GM18870 (cell line): ENCODE measurements at regions not wholly inside any gene's neighbourhood (a gene's known extent, or its start where the extent isn't known, plus 50 kb on each side); places are given as distances from the start of the nearest gene placed in this dataset.
"Not testable (repeated sequence)": the region's sequence is repeated elsewhere in the genome, so short reads cannot be mapped to it uniquely, and the experiment has no call there.

Source experiments
- ATAC-seq: cut with Tn5 transposase; IDR thresholded peaks from one replicate; pipeline ENCODE4 v1.9.1; 2021; ENCODE audit warnings: moderate library complexity; ENCODE audit not compliant: unreplicated experiment

DNA sequence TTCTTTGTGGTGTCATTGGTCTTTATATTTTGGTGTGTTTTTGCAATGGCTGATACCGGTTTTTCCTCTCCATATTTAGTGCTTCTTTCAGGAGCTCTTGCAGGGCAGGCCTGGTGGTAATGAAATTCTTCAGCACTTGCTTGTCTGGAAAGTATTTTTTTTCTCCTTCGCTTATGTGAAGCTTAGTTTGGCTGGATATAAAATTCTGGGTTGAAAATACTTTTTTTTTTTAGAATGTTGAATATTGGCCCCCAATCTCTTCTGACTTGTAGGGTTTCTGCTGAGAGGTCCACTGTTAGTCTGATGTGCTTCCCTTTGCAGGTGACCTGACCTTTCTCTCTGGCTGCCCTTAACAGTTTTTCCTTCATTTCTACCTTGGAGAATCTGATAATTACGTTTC lies 82.7 kb downstream of the XCL2 start:
- not testable (repeated sequence) for ATAC-seq

DNA sequence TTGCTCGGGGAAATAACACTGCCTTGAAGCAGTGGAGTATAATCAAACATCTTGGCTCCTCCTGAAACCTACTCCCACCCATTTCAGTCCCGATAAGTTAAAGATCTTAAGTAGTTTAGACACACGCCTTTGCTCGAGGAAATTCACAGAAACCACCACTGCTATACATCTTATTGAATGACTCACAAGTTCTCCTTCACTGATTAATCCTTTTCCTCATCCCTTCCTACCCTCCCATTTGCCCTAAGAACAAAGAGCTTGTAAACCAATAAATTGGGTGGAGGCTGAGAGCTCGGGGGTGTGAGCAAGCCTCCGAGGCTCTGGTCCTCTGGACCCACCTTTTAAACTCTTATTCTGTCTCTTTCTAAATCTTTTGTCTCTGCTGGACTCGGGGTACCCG lies 86.5 kb downstream of the XCL2 start:
- not testable (repeated sequence) for ATAC-seq

DNA sequence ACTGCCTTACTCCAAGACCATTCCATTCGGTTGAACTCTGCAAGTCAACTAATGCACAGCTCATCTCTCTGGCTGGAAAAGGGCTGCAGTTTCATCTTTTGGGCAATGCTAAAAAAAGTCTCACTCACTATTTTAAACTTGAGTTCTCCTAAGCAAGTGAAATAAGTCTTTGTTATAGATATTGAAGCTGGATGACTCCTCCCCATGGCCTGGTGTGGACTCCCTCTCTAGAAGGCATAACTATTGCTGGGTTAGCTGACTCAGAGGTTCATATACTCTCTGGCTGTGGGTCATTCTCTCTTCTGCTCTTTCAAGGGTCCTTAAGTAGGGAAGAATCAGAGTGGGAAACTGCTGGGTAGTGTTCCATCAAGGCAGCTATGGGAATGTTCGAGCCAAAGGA lies 88.0 kb downstream of the XCL2 start:
- ATAC-seq = no peak

DNA sequence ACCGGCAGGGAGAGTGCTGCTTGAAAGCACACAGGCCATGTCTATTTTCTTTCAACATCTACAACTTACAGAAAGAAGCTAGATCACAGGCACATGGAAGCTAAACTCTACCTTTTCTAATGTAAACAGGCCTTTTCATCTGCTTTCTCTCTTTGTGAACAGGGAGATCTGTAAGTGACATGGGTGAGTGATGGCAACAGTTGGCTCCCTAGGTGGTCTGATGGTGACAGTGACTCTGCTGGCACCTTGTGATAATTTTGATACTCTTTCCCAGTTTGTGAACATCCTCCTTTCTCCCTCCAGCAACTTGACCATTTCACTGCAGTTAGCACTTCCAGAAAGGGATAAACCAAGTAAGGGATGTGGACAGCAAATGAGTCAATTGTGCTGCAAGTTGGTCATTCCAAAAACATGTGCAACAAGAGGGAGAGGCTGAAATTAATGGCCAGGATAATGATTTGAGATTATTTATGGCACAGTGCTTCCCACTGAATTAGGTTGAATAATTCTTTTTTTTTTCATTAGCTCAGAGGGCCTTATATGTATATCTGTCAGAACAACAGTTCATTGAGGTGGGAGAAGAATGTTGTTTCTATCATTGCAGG lies 89.5 kb downstream of the XCL2 start:
- no peak for ATAC-seq

DNA sequence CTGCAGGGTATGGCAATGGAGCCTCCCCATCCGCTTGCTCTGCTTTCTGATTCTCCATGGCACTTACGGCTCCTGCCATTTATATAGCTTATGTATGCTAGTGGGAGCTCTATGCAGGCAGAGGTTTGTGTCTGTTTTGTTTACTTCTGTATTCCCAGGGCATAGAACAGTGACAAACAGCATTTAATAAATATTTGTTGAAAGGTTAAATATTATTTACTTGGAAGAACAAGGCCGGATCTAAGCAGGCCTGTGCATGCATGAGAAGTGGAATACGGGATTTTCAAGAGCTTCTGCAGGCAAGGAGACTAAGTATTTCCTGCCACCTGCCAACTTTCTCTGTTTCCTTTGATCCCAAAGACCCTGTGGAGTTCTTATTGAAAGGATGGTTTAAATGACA lies 90.7 kb downstream of the XCL2 start:
- no peak for ATAC-seq

DNA sequence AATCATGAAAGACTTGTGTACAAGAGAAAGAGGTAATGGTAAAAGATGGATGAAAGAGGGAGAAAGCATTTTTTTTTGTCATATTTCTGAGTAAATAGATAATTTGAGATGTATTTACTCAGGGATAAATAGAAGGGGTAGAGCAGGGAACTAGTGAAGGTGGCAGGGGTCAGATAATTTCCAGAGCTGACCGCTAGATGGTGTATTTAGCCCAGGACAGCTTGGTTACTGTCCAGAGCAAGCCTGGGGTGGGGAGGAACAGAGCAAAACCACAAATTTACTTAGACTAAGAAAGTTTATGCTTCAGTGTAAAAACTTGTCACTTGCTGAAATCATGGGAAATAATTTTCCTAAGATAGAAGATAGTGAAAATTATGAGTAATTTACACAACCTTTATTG lies 91.5 kb downstream of the XCL2 start:
- ATAC-seq = no peak

DNA sequence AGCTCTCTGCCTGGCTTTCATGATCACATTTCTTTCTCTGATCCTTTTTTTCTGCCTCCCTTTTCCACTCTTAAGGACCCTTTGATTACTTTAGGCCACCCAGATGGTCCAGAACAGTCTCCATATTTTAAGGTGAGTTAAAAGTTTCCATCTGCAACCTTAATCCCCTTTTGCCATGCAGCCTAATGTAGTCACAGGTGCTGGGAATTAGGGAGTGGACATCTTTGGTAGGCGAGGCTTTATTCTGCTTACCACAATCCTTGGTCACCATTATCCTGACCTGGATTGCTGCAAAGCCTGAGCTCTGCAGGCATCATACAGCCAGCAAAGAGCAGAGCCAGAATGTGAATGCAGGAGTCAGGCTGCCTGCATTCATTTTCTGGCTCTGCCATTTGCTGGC lies 95.9 kb downstream of the XCL2 start:
- no peak for ATAC-seq

DNA sequence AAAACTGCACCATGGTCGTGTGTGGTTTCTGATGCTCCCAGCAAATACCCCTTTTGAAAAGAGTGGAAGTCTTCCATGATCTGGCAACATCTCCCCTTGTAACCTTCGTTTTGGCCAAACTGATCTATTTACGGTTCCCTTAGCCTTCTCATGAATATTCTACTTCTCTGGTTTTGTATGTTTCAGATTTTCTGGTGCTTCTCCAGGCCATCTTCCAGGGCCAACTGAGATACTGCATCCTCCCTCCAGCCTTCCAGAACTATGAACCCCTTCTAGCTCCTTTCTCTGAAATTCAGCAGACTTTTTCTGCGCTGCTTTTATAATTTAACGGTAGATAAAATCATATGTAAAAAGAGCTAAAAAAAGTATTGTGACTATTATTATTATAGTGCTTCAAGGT lies 97.7 kb downstream of the XCL2 start:
- ATAC-seq = no peak

DNA sequence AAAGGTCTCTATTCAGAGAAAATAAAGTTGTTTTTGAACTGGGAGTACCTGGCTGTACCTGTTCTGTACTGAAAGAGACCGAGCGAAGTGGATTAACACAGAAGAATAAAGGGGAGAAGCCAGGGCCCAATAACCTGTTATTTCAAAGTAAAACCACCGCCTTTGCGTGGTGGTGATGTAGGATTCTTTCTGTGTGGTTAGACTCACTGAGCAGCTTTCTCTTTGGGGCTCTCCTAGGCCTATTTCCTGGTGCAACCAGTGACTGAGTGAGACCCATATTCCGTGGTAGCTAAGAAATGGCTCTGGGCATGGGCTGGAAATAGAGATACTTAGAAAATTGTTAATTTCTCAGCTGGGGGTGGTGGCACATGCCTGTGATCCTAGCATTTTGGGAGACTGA lies 99.9 kb downstream of the XCL2 start:
- no peak for ATAC-seq

DNA sequence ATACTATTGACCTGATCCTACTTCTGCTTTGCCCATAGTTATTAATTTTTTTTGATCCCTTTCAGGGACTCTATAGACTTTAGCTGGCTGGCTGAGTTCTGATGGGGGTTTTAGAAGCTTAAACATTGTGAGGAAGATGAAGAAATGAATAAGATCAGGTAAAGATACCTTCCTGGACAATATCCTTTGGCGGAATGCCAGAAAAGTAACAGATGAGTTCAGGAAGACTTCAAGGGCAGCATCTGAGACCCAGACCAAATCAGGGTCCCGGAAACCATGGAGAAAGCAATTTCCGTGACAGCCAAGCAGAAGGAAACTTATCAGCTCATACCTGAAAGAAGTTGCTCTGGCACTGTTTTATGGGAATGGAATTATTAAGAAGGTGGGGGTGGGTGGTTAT lies 100.4 kb downstream of the XCL2 start:
- no peak for ATAC-seq

DNA sequence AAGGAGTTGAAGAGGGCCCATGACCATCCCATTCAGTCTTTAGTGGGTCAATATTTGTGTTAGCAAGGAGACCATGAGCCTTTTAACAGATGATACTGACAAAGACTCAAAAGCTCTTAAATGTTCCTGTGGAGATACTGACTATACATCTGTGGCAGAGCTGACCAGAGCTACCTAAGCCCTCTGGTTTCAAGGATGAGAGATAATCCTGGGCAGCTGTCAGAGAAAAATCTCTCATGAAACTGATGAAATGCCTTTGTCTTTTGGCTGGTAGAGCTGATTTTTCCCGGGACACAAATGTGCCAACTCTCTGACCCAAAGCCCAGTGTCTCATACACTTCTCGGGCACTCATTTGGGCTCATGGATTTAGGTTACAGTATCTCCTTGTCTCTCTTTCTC lies 100.9 kb downstream of the XCL2 start:
- ATAC-seq = no peak

DNA sequence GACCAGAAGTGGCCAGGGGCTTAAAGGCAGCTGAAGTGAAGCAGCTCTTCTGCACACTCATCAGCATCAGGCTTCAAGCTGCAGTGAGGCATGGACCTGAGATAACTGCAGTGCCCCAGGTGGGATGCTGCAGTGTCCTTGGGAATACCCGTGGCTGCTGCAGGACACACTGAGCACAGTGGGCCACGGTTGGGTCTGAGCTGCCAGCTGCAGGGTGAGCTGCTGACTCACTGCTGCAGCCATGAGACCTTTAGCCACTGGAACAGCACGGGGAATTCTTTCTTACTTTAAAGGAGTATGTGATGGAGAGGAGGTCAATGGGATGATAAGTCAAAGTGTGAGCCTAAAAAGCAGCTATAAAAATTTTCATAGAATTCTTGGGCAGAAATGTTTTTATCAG lies 102.1 kb downstream of the XCL2 start:
- ATAC-seq = no peak

DNA sequence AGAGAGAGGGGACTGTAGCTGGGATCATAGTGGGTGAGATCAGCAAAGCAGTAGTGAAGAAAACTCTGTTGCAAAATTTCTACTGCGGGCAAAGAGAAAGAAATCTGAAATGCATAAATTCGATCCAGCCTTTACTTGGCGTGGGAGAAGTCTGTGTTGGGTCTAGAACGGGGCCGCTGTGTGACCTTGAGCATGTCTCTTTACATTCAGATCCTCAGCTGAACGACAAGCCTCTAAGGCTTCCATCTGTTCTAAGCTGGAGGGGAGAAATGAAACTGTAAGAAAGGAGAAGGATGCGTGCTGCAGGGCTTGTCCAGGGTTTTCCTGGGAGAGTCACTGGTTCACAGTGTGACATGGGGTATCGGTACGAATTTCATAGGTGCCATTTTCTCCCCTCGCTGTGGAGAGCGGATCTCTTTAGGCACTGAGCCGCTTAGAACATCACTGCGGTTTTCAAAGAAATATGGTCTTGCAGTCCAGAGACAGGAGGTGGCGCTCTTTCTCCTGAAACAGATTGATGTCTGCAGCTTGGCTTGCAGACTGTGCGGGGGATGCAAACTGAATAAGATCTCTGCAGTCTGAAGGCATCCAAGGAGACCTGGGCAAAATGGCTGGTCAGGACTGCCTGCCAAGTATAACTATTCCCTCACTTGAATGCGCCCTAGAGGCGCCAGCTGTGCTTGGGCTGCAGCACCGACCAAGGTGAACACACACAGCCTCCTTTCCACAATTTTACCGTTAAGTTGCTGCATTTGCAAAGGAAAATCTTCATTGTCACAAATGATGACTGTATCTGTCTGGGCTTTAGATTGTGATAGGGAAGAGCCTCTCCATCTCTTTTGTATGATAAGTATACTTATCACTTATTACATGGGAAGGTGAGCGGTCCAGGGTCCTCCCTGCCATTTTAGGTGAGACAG lies 104.1 kb downstream of the XCL2 start:
- no peak for ATAC-seq

DNA sequence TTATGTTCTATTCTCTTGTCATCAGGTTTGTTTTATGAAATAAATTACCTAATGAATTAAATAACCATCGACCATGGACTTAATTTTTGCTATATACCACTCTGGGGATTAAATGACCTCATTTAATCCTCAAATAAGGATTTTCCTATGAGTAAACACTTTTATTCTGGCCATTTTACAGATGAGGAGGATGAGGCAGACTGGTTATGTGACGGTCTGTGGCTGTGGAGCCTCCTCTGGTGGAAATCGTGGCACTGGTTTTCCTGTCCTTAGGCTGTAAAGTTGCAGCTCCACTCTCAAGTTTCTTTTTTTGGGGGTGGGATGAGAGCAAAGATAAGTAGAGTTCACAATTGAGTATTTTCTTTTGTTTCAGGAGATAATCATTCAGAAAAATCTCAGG lies 105.2 kb downstream of the XCL2 start:
- ATAC-seq = no peak

DNA sequence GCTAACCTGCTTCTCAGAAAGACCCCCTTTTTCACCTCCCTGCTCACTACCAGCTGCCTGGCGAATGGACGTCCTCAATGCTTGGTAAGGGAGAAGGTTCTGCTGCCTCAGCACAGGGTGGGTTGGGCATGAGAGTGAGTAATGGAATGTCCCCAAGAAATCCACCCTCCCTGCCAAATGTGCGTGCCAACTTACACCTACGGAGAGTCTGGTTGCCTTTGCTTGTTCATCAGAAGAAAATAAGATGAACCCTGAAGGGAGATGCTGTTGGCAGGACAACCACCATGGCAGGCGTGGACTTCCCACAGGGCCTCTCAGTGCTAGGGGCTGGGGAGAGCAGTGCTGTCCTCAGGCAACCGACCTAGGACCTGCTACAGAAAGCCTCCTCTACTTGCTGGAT lies 106.0 kb downstream of the XCL2 start:
- no peak for ATAC-seq

DNA sequence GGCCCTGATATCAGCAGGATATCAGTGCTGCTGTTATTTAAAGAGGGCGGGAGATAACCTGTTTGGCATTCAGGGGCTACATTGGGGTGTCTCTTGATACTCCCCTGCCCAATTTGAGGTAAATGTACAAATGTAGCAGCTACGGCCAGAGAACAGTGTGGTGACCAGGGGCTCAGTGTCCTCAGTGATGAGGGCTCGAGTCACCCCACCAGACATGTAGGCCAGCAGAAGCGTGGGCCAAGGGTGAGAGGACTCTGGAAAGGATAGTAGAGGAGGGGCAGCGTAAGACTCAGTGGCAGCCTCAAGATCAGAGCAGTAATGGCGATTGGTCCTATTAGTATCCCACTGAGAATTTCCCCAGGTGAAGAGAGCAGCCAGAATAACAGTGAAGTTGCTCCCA lies 108.4 kb downstream of the XCL2 start:
- no peak for ATAC-seq

DNA sequence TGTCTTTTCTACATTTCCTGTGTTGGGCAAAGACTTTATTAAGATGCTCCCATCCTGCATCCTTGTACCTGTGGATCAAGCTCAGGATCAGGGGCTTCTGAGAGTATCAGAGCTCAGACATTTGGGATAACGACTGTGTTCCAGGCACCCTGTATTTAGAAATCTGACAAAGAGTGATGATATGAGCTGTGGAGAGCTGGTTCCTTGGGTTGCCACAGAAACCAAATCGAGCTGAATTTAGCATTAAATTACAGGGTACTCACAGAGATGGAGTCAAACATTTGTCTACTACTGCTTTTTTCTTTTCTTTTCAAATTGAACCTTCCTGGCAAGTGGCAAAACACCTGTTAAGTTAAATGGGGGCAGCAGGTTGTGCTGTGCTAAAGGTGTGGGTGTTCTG lies 110.6 kb downstream of the XCL2 start:
- ATAC-seq = no peak

DNA sequence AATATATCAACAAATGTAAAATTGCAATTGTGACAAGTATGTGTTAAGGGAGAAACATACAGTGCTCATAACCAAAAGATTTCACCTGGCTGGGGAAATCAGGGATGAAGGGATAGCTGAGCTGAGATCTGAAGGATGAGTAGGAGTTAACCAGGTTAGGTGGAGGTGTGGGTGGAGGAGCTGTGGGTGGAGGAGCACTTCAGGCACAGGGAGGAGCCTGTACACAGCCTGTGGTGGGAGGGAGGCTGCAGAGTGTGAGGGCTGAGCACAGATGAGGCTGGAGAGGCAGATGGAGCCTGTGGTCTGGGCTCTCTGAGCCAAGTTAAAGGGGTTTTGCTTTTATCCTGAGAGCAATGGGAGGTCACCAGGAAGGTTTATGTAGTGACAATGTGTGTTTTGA lies 111.9 kb downstream of the XCL2 start:
- no peak for ATAC-seq

DNA sequence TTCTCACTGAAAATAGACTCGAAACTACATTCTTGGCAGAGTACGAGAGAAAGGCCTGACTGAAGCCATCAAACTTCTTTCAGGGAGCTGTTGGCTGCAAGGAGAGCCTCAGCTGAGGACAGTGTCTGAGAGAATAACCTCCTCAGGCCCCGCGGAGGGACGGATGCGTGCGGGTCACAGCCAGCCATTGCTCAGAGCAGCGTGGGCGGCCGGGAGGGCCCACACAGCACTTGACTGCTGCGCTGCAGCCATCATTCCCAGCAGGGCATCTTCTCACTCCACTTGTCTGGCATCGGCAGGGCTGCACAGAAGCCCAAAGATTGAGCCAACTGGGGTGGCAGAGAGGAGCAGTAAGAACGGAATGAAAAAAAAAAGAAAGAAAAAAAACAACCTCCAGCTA lies 113.5 kb downstream of the XCL2 start:
- no peak for ATAC-seq

DNA sequence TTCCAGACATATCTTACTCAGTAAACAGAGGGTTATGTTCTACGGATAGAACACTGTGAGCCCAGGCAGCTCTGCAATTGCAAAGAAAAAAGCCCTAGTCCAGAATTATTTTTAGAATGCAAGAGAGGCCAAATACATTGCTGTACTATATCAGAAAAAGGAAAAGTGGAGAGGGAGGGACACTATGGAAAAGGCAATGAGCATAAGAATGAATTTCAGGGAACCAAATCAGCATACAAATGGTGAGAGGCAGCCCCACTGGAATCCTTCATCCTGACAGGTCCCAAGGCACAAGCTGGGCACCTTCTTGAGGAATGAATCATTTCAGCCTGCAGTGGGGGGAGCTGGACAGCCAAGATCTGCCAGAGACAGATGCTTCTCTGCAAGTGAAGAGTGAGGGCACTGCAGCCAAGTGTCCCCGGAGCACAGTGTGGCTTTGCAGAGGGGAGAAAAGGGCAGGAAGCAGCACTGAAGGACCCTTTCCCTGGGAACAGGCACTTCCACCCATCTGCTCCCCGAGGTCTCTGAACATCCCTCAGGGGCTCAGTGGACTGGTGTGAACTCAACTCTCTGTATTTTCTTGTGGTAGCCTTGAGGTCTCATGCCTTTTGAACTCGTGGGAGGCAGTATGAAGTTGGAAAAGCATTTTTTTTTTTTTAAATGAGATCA lies 115.6 kb downstream of the XCL2 start:
- ATAC-seq = no peak

DNA sequence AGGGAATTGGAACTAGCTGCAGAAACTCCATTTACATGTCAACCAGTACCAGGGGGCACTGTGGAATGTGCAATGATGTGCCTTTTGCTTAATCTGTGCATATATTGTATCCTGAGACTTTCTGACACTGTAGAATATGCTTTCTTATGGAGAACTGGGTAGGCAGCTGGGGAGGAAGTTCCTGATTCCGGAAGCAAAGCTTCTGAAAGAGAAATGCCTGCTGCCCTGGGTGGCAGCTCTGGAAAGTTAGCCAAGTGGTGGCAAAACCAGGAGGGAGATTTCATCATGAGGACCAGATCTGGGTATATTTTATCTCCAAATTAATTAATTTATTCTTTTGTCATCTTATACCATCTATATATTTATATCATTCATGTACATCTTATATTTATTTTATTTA lies 116.7 kb downstream of the XCL2 start:
- ATAC-seq = no peak

DNA sequence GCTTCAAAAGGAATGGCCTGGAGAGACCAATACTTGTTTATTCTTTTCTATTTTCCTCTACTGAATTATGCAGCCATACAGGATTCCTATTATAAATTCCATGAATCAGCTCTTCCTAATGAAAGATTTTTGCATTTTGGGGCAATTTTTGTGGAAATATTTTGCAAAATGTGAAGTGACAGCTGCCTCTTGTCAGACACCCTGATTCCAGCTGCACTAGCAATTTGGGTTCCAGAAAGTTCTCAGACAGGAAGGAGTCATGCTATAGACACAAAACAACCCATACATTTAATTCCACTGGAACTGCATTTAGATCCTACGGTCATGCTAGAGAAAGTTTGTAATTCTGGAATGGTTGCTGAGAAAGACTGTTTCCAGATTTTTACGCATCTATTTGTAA lies 119.5 kb downstream of the XCL2 start:
- ATAC-seq = no peak
